Amygdala (tissue), 56 donors: ENCODE measurements at regions not wholly inside any gene's neighbourhood (a gene's known extent, or its start where the extent isn't known, plus 50 kb on each side); places are given as distances from the start of the nearest gene placed in this dataset.
"Not testable (repeated sequence)": the region's sequence is repeated elsewhere in the genome, so short reads cannot be mapped to it uniquely, and the experiment has no call there.

Experiments
- DNase-seq, 56 donors: peaks; one replicate each; lab custom pipeline; 2025; lab: John Stamatoyannopoulos, UW

- peak in 1 of 56 donors; percentile 31 for DNase-seq
Observed at GRCh38 chr10:78437998-78438906, 404.6 kb downstream of the RPS24 start.

GRCh38 chr10:78438907-78439809, 405.5 kb downstream of the RPS24 start:
- DNase-seq, result no peak

GRCh38 chr10:78441010-78441409, 407.3 kb downstream of the RPS24 start:
- DNase-seq, result no peak

GRCh38 chr10:78441694-78442093, 408.0 kb downstream of the RPS24 start:
- DNase-seq, result no peak

- no peak for DNase-seq
Observed at GRCh38 chr10:78442836-78443550, 409.3 kb downstream of the RPS24 start.

GRCh38 chr10:78443900-78444571, 410.4 kb downstream of the RPS24 start:
- no peak for DNase-seq

- not testable (repeated sequence) for DNase-seq
Observed at GRCh38 chr10:78444741-78445140, 411.1 kb downstream of the RPS24 start.

- DNase-seq, result no peak
Observed at GRCh38 chr10:78445308-78445707, 411.6 kb downstream of the RPS24 start.

GRCh38 chr10:78448470-78448869, 414.8 kb downstream of the RPS24 start:
- no peak for DNase-seq

- DNase-seq, result no peak
Observed at GRCh38 chr10:78448994-78449418, 415.3 kb downstream of the RPS24 start.

- no peak for DNase-seq
Observed at GRCh38 chr10:78449554-78449953, 415.9 kb downstream of the RPS24 start.

- DNase-seq, result no peak
Observed at GRCh38 chr10:78450239-78450638, 416.6 kb downstream of the RPS24 start.

- DNase-seq, result no peak
Observed at GRCh38 chr10:78450807-78451485, 417.3 kb downstream of the RPS24 start.

- no peak for DNase-seq
Observed at GRCh38 chr10:78451592-78451991, 417.9 kb downstream of the RPS24 start.

GRCh38 chr10:78454123-78454645, 420.5 kb downstream of the RPS24 start:
- no peak for DNase-seq

- no peak for DNase-seq
Observed at GRCh38 chr10:78455236-78455635, 421.6 kb downstream of the RPS24 start.

- DNase-seq, result no peak
Observed at GRCh38 chr10:78455811-78456210, 422.1 kb downstream of the RPS24 start.

- DNase-seq, result no peak
Observed at GRCh38 chr10:78456649-78457400, 423.2 kb downstream of the RPS24 start.
